Peyer's patch (tissue), 4 donors: ENCODE measurements at regions not wholly inside any gene's neighbourhood (a gene's known extent, or its start where the extent isn't known, plus 50 kb on each side); places are given as distances from the start of the nearest gene placed in this dataset.

ENCODE experiments used
- CTCF ChIP-seq, 6 experiments: fragments of 450-650 bp in 4 of 6; fragments of 200-600 bp in 2 of 6; sonication (generic) in 1 of 6; IDR thresholded peaks; one replicate each; pipeline ENCODE4 v1.5.1; 2017 to 2019; ENCODE audit warnings: antibody characterized with exemption in 6 of 6, mild to moderate bottlenecking in 3 of 6, moderate library complexity in 1 of 6
- POLR2A ChIP-seq, 2 donors: fragments of 450-650 bp; IDR thresholded peaks; one replicate each; pipeline ENCODE4 v1.5.1; 2017; ENCODE audit warnings: antibody characterized with exemption in 2 of 2, mild to moderate bottlenecking in 2 of 2, moderate library complexity in 2 of 2

GRCh38 chr2:217252181-217252580 is 392.3 kb upstream of the TNP1 start:
- no peak for TF ChIP-seq CTCF (IDR thresholded peaks at IDR 0.05)
- no peak for TF ChIP-seq POLR2A (IDR thresholded peaks at IDR 0.05)
